SK-N-SH treated with all-trans-retinoic acid at 6 μM for 48 hours (cell line): ENCODE measurements at regions not wholly inside any gene's neighbourhood (a gene's known extent, or its start where the extent isn't known, plus 50 kb on each side); places are given as distances from the start of the nearest gene placed in this dataset.

Experiments
- ATAC-seq: fragments of 200-7000 bp; cut with Tn5 transposase; 3 replicates; pipeline ENCODE4 v1.9.1; 2020; ENCODE audit warnings: mild to moderate bottlenecking, moderate library complexity
- ARNTL ChIP-seq: fragments of 450-650 bp; formaldehyde crosslinking; IDR thresholded peaks from 2 replicates; pipeline ENCODE4 v1.5.0; 2020; ENCODE audit warnings: low read depth, mild to moderate bottlenecking, moderate library complexity, borderline replicate concordance
- CREB5 ChIP-seq: fragments of 250-450 bp; sonication (Bioruptor Pico); IDR thresholded peaks from 2 replicates; pipeline ENCODE4 v1.5.1; 2020; ENCODE audit warnings: low read depth, mild to moderate bottlenecking, moderate library complexity
- CSDC2 ChIP-seq: fragments of 250-450 bp; sonication (Bioruptor Pico); IDR thresholded peaks from 2 replicates; pipeline ENCODE4 v1.5.0; 2020; ENCODE audit warnings: mild to moderate bottlenecking, moderate library complexity
- CSRNP3 ChIP-seq: fragments of 250-450 bp; sonication (Bioruptor Pico); IDR thresholded peaks from 2 replicates; pipeline ENCODE4 v1.5.1; 2021; ENCODE audit warnings: mild to moderate bottlenecking, moderate library complexity
- ESRRG ChIP-seq: fragments of 250-450 bp; sonication (Bioruptor Pico); IDR thresholded peaks from 2 replicates; pipeline ENCODE4 v1.6.1; 2021; ENCODE audit warnings: mild to moderate bottlenecking
- GLIS3 ChIP-seq: fragments of 250-450 bp; sonication (Bioruptor Pico); IDR thresholded peaks from 2 replicates; pipeline ENCODE4 v1.5.0; 2020; ENCODE audit warnings: mild to moderate bottlenecking, moderate library complexity
- ISL1 ChIP-seq: fragments of 250-450 bp; sonication (Bioruptor Pico); IDR thresholded peaks from 2 replicates; pipeline ENCODE4 v2.1.2; 2022; ENCODE audit warnings: mild to moderate bottlenecking, moderate library complexity
- OSR1 ChIP-seq: fragments of 250-450 bp; sonication (Bioruptor Pico); IDR thresholded peaks from 2 replicates; pipeline ENCODE4 v1.8.0; 2022; ENCODE audit warnings: moderate library complexity, mild to moderate bottlenecking, inconsistent platforms
- PATZ1 ChIP-seq: fragments of 250-450 bp; sonication (Bioruptor Pico); IDR thresholded peaks from 2 replicates; pipeline ENCODE4 v1.8.0; 2020; ENCODE audit warnings: mild to moderate bottlenecking, moderate library complexity, borderline replicate concordance
- POU6F1 ChIP-seq: fragments of 250-450 bp; sonication (Bioruptor Pico); IDR thresholded peaks from 2 replicates; pipeline ENCODE4 v1.8.0; 2021; ENCODE audit warnings: low read depth, mild to moderate bottlenecking, moderate library complexity, borderline replicate concordance
- PPARA ChIP-seq: fragments of 250-450 bp; sonication (Bioruptor Pico); IDR thresholded peaks from 2 replicates; pipeline ENCODE4 v1.5.0; 2020; ENCODE audit warnings: mild to moderate bottlenecking, borderline replicate concordance
- SNAI2 ChIP-seq: fragments of 250-450 bp; sonication (Bioruptor Pico); IDR thresholded peaks from 2 replicates; pipeline ENCODE4 v1.5.0; 2020; ENCODE audit warnings: mild to moderate bottlenecking, moderate library complexity
- TCF4 ChIP-seq: fragments of 250-450 bp; sonication (Bioruptor Pico); IDR thresholded peaks from 2 replicates; pipeline ENCODE4 v1.8.0; 2021; ENCODE audit warnings: mild to moderate bottlenecking, moderate library complexity, borderline replicate concordance
- TOX ChIP-seq: fragments of 250-450 bp; sonication (Bioruptor Pico); IDR thresholded peaks from 2 replicates; pipeline ENCODE4 v1.8.0; 2021; ENCODE audit warnings: mild to moderate bottlenecking, moderate library complexity, borderline replicate concordance
- TSHZ2 ChIP-seq: fragments of 250-450 bp; sonication (Bioruptor Pico); IDR thresholded peaks from 2 replicates; pipeline ENCODE4 v1.5.0; 2020; ENCODE audit warnings: mild to moderate bottlenecking, moderate library complexity
- ZC3H10 ChIP-seq: fragments of 250-450 bp; sonication (Bioruptor Pico); IDR thresholded peaks from 2 replicates; pipeline ENCODE4 v1.5.1; 2021; ENCODE audit warnings: mild to moderate bottlenecking, moderate library complexity
- ZFP3 ChIP-seq: fragments of 250-450 bp; sonication (Bioruptor Pico); IDR thresholded peaks from 2 replicates; pipeline ENCODE4 v1.5.0; 2020; ENCODE audit warnings: mild to moderate bottlenecking, moderate library complexity
- ZFP30 ChIP-seq: fragments of 450-650 bp; formaldehyde crosslinking; IDR thresholded peaks from 2 replicates; pipeline ENCODE4 v1.5.0; 2022; ENCODE audit warnings: mild to moderate bottlenecking, moderate library complexity
- ZNF565 ChIP-seq: fragments of 450-650 bp; formaldehyde crosslinking; conservative IDR thresholded peaks from 2 replicates; pipeline ENCODE4 v1.5.0; 2020; ENCODE audit warnings: low read depth, mild to moderate bottlenecking, moderate library complexity
- ZNF70 ChIP-seq: fragments of 450-650 bp; formaldehyde crosslinking; IDR thresholded peaks from 2 replicates; pipeline ENCODE4 v1.5.0; 2020; ENCODE audit warnings: mild to moderate bottlenecking, moderate library complexity

GRCh38 chr14:97328743-97329142 is 531.6 kb downstream of the VRK1 start:
- TF ChIP-seq ZFP30 (CRISPR knock-in tag) (no peak), PPARA (CRISPR knock-in tag) (no peak), TSHZ2 (CRISPR knock-in tag) (no peak), ARNTL (no peak), ZC3H10 (CRISPR knock-in tag) (no peak), GLIS3 (no peak)
- no peak for ATAC-seq

- no peak for TF ChIP-seq CSRNP3
- no peak for TF ChIP-seq ZNF70 (CRISPR knock-in tag)
- TF ChIP-seq ZFP3 (CRISPR knock-in tag): no peak
- TF ChIP-seq ZNF565: no peak
- no peak for ATAC-seq
Observed at GRCh38 chr14:97329701-97330100, 532.5 kb downstream of the VRK1 start.

GRCh38 chr14:97331058-97331457 is 533.9 kb downstream of the VRK1 start:
- TF ChIP-seq ARNTL (no peak), ZFP30 (CRISPR knock-in tag) (no peak), ZC3H10 (CRISPR knock-in tag) (no peak), CSDC2 (CRISPR knock-in tag) (no peak), GLIS3 (no peak), ESRRG (CRISPR knock-in tag) (no peak), ZFP3 (CRISPR knock-in tag) (no peak), TCF4 (CRISPR knock-in tag) (no peak), CREB5 (CRISPR knock-in tag) (no peak), CSRNP3 (no peak), PATZ1 (CRISPR knock-in tag) (no peak), ZNF565 (no peak), OSR1 (CRISPR knock-in tag) (no peak), ISL1 (no peak), SNAI2 (CRISPR knock-in tag) (no peak), TOX (CRISPR knock-in tag) (no peak), TSHZ2 (CRISPR knock-in tag) (no peak), POU6F1 (CRISPR knock-in tag) (no peak)
- TF ChIP-seq, all 23 proteins: peak for 0
- ATAC-seq: no peak
